ENCODE measurements at regions not wholly inside any gene's neighbourhood (a gene's known extent, or its start where the extent isn't known, plus 50 kb on each side); places are given as distances from the start of the nearest gene placed in this dataset.
"Not testable (repeated sequence)": the region's sequence is repeated elsewhere in the genome, so short reads cannot be mapped to it uniquely, and the experiment has no call there.

DNA sequence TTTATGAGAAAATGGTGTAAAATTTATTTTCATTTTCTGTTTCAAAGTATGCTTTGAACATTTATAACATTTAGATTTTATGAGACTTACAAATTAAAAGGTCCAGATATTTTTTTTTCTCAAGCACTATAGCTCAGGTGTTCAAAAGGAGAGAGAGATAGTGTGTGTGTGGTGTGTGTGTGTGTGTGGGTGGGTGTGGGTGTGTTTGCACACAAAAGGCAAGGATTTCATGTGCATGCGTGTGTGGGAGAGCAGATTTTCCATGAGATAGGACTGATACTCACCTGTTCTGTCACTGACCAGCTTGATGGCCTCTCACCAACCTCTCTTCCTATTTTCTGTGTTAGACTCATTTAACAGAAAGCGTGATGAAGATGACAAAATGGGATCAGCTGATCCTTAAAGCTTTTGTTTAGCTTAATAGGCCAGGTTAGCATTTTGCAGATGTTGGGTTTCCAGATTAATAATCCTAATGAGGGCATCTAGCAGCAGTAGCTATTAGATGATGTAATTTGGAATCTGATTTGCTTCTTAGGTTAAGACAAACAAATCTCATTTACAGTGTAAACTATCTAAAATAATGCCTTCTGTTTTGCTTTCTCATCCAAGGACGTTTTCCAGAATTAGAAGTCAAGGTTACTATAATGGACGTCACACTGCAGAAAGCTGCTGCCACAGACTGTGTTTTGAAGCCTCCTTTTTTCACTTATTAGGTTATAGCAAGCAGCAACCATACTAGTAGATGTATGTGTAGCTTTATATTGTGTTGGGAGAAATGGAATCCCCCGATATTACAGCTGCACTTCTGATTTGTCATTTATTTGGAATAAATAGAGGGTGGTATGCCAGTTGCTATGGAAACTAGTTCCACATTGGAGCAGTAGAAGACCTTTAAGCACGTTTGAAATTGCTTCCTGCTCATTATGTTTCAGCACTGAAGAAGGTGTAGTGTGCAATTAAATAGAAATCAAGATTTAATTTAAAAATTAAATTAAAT is 355.6 kb downstream of the TAF11L14 start:
- DNase-seq: no peak

DNA sequence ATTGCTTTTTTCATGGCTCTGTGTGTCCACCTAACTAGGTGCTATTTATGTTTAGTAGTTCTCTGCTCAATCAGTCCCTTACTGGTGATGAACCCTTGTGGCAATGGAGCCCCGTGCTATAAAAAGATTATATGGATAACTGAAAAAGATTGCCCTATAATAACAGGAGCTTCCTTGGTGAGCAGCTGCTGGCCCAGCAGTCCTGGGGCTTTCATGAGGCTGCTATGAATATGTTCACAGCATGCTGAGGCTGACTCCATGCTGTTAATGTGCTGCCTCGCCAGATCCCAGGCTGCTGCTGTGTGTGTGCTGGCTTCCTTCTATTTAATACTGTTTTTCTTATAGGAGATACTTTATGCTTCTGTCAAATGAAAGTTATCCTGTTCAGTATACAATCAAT is 357.5 kb downstream of the TAF11L14 start:
- DNase-seq: no peak

DNA sequence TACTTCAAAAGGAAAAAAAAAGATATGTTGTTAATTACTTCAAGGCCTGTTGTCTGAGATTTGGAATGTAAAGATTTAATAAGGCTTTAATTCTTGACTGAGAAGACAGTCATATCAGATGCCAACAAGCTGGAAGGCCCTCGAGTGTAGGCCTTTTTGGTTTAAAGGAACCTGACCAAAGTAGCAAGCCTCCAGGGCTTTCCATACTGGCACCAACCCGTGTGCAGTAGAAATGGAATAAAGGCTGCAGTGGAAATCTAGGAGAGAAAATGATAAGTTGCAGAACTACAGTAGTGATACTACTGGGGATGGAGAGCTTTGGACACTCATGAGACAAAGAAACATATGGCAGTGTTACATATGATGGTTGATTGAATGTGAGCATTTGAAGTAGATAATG is 358.0 kb downstream of the TAF11L14 start:
- no peak for DNase-seq

DNA sequence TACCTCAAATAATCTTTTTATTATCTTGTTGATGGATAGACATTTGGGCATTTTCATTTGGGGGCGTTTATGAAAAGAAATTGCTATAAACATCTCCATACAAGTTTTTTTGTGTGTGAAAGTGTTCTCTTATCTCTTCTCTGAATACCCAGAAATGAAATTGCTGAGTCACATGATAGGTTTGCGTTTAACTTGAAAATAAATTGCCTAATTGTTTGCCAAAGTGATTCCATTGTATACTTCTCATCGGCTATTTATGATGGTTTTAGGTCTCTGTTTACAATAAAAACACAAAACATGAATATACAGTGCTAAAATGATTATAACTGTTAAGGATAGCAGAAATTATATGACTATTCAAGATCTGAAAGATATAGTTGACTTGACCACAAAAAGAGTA is 361.7 kb downstream of the TAF11L14 start:
- no peak for DNase-seq

DNA sequence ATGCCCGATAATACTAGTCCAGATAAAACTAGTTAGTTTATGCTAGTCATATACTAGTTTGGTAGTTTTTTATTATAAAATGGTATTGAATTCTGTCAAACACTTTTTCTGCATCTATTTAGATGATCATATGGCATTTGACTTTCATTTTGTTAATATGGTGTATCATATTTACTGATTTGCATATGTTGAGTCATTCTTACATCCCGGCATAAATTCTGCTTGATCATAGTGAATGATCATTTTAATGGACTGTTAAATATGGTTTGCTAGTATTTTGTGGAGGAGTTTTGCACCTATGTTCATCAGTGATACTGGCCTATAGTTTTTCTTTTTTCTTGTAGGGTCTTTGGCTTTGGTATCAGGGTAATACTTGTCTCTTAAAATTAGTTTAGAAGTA is 365.6 kb downstream of the TAF11L14 start:
- no peak for DNase-seq

DNA sequence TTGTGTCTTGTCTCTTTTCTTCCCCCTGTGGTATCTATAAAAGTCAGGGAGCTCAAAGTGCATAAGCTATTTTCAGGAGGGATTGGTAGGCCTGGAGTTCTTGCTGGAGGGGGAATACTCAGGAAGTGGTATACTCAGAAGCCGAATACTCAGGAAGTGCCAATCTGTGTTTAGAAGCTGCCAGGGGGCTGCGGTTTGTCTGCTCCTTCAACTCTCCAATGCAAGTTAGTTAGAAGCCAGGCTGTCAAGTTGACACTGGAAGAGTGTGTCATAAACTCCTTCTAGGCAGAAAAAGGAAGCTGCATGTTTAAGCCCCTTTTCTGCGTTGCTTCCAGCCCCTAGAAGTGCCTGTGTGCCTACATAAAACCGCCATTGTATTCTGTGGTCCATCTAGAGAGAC is 366.5 kb downstream of the TAF11L14 start:
- DNase-seq: no peak

DNA sequence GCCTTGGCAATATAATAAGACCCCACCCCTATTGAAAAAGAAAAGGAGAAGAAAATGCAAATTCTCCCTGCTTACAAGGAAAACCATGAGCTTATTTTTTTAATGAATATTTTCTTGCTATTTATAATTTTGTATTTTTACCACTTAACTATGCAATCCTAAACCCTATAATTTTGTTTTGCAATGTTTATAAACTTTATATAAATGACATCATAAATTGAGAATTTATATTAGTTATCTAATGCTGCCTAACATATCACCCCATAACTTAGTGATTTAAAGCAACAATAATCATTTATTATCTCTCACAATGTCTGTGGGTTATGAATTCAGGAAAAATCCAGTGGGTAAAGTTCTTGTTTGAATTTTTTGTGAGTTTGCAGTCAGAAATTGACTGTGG is 369.1 kb downstream of the TAF11L14 start:
- no peak for DNase-seq

DNA sequence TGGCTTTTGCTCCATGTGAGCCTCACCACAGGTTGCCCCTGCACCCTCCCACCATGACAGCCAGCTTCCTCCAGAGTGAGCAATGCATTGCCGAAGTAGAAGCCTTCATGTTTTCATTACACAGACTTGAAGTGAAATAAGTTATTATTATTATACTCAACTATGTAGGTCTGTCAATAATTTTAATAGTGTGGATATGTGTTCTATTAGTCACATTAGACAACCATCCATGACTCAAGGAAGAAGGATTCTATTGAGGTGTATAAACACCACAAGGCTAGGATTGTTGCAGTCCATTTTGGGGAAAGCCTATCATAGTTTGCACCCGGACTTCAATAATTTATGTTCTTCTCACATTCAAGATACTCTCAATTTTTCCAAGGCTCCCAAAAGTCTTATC is 369.5 kb downstream of the TAF11L14 start:
- DNase-seq: no peak

DNA sequence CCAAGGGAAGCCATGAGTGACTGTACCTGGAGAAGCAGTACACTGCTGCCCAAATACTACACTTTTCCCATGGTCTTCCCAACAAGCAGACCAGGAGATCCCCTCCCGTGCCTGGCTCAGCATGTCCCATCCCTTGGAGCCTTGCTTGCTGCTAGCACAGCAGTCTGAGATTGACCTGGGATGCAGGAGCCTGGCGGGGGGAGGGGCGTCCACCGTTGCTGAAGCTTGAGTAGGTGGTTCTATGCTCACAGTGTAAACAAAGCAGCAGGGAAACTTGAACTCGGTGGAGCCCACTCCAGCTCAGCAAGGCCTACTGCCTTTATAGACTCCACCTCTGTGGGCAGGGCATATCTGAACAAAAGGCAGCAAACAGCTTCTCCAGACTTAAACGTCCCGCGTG is 372.0 kb downstream of the TAF11L14 start:
- DNase-seq: not testable (repeated sequence)

DNA sequence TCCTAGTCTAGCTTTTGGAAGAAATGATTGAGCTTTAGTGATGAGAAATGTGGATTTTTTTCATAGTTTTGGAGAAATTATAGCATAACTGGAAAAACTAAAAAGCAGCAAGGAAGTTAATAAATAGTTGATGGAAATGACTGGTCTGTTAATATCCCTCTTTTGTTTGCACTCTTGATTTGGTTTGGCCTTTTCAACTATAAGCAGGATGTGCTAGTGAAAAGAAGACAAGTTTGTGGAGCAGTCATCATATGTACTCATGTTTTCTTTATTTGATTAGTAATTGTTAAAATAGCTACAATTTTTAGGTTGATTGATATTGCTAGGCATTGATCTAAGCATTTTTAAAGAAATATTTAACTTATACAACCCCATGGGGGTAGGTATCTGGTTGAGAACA is 374.7 kb downstream of the TAF11L14 start:
- DNase-seq: no peak

DNA sequence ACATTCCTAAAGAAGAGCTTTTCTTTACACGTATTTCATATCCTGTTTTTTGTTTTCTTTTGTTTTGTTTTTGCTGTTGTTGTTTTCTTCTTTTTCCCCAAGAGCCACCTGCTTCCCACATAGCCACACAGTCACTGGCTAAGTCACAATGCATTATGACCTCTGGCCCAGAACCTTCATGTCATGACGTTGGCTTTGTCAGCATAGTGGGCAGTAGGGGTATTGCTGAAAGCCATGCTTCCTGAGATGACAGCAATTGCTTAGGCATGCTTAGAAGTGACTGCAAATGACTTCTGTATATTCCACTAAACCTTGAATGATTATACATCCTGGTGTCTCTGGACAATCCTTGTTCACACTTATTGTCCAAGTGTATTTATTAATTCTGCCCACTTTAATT is 375.8 kb downstream of the TAF11L14 start:
- DNase-seq: no peak

DNA sequence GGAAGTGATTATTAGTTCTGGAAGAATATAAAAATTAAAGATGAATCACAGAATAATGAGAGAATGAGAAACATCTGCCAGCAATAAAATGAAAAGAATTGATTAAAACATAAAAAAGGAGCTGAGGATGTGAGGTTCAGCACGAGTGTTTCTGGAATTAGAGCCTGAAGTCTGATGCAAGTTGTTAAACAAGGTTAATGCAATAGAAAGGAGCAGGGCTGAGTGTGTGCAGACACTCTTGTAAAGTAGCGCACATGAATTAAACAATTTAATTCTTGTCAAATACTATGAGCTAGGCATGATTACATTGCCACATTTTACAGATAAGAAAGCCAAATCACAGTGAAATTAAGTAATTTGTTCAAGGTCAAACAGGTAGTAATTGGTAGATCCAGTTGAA is 384.2 kb downstream of the TAF11L14 start:
- no peak for DNase-seq

DNA sequence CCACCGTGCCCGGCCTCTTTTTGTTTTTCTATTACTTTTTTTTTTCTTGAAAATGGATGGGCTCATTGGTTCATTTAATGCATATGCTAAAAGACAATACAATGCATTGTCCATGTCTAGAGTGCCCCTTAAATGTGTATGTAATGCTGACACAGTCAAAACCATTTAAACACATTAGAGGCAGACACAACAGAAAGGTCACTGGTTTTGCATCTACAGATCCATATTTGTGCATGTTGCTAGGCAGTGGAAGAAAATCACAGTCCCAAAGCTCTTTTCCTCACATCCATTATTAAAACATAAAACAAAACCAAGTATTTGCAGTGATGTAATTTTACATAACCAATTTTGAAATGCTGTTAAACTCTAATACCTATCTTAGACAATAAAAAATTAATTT is 389.0 kb downstream of the TAF11L14 start:
- DNase-seq: no peak

DNA sequence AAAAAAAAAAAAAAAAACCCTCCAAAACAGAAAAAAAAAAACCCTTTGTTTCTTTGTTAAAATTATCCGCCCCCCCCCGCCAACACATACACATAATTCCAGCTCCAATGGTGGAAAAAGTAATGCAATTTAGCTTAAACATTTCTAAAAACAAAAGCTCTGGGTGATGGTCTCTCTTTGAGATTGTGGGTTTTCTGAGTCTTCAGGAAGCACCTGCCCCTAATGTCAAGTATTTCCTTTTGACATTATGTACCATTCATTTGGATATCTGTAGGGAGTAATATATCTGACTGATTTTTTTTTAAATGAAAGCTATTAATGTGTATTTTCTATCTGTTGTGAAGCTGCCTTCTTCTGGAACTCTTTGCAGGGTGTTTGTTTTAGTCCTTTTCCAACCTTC is 389.7 kb downstream of the TAF11L14 start:
- no peak for DNase-seq

DNA sequence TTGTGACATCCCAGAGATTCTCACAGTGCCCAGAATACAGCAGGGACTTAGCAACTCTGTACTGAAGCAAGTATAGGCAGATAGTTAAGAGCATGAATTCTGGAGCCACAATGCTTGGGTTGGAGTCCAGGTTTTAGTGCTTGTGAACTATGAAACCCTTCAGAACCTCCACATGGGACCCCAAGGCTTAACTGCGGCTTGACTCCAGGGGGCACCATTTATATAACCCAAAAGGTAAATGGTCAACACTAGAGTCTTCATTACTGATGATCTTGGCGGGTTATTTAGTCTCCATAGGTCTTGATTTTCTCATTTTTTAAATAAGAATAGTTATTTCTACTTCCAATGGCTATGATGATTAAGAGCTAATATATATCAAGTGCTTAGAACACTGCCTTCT is 390.3 kb downstream of the TAF11L14 start:
- DNase-seq: no peak

DNA sequence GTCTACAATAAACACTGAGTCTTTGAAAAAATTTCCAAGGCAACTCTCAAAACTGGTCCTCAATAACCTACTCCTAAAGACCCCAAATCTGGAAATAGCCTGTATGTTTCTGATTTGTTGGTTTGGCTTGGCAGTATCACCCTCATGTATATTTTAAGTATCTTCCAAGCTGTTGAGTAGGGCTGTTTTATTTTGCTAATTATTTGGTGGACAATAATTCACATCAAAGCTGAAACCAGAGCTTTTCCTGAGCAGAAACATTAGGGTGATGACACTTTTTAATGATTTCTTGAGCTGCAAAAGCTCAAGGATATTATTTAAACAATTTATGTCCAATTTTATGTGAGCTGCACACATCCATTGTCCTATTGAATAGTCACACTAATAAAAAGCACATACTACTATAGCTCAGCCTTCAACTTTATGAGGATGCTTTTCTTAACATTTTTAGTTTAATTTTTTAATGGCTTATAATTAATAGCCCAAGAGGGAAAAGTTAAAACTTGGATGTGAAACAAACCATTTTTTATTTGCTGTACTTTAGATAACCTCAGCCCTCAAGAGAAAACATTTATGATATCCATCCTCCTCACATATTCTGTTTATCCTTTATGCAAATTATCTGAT is 393.1 kb downstream of the TAF11L14 start:
- DNase-seq: no peak

DNA sequence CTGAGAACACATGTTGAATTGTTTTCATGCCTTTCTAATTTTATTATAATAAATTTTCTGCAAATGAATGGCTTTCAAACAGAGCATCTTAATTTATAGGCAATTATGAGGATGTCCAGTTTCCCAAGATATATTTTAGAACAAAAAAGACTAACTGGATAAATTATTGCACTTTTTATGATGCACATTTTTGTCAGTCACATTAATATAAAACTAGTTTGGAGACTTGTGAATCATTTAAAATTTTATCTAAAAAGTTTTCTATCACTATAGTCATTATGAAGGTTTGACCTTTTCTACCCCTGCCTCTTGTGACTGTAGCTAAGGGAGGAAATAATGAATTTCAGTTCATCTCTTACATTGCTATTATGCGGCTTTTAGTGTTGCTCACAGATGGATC is 393.8 kb downstream of the TAF11L14 start:
- DNase-seq: no peak

DNA sequence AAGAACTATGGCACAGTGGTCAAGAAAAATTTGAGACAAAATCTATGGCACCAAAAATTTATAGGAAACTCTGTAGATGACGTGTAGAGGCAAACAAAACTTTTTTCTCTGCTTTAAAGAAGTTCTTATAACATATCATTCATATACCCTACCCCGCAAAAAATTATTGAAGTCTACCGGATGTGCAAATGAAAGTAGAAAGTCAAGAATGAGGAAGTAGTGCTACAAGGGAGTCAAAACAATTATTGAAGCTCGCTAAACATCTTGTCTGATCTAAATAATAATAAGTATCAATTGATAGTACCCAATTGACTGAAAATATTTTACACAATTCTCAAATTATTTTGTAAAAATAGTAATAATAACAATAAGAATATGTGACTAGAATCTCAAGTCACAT is 398.5 kb downstream of the TAF11L14 start:
- no peak for DNase-seq

DNA sequence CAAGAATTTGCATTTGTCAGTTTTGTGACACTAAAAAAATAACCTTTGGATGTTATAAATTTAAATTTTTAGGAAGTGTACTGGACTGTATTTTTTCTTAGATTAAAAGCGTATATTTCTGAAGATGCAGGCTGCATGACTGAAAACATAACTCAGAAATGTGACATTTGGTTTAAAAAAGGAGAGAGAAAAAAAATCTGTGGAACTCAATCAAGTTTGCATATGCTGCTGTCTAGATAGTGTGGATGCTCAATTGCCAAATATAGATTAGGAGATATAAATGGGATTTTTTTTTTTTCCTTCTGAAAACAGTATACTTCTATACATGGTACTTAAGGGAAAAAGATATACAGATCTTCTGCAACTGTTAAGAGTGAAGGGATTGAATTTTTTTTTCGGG is 402.3 kb downstream of the TAF11L14 start:
- no peak for DNase-seq

DNA sequence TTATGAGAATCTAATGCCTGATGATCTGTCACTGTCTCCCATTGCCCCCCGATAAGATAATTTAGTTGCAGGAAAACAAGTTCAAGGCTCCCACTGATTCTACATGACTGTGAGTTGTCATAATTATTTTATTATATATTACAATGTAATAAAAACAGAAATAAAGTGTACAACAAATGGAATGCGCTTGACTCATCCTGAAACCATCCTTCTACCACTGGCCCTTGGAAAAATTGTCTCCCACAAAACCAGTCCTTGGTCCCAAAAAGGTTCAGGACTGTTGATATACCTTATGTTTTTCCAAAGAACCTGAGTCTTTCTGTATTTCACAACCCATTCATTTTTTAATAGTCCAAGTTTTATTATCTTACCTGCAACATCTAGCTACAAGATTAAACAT is 403.5 kb downstream of the TAF11L14 start:
- DNase-seq: no peak

DNA sequence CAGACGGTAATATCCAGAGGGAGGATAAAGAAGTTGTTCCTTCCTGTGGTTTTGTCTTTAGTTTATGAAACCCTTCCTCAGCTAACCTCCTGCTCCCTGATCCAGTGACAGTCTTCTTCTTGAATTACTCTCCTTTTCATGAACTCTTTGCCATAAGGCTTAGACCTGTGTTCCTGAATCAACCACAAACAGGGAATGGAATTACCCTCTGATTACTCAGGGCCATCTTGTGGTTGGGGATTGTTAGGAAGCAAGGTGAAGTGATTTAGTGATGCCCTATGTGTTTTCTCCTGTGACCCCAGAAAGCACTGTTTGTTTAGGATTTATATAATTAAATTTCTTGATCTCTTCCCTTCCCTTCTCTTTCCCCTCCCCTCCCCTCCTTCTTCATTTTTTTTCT is 409.1 kb downstream of the TAF11L14 start:
- DNase-seq: no peak

DNA sequence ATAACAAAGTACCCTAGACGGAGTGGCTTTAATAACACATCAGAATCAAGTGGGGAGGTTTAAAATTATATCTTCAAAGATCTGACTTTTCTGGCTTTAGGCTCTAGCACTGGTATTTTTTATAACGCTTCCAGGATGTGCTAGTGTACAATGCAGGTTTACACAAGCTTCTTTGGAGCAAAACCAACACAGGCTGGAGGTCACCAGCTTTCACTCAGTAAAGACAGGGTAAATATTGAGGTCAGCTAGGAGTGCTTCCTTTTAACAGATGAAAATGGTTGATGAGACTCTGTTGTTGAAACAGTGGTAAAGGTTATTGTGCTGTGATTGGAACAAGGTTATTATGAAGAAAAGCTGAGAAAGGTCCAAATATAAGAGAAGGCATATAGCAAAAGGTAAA is 414.2 kb downstream of the TAF11L14 start:
- no peak for DNase-seq

DNA sequence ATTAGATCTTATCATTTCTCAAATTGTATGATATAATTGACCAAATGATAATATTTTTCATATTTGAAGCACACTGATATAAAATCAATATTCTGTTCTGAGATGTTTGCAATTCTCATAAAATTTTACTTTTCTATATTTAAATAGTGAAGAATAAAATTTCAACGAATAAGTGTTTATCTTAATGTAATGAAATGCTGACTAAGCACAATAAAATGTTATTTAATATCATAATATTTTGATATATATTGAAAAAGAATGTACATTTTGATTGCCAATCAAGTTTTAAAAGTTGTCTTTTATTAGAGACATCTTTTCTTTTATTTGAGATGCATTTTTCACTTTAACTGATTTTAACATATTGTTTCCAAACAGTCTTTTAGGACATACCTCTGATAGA is 416.1 kb downstream of the TAF11L14 start:
- no peak for DNase-seq

DNA sequence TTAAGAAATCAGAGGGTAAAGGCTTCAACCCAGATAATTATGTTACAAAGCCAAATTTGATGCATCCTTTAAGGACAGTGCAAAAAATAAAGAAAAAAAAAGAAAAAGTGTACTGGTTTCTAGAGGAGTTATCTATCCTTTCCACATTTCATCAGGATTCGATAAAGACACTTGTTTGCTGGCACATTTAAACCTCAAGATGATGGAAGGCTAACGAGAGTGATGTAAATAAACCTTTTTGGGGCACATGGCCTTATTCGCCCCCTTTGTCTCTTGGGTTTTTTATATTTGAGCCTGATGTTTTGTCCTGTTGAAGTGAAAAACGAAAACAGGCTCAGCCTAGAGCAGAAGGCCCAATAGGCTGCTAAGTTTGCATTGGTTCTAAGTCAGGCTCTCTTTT is 416.5 kb downstream of the TAF11L14 start:
- no peak for DNase-seq

DNA sequence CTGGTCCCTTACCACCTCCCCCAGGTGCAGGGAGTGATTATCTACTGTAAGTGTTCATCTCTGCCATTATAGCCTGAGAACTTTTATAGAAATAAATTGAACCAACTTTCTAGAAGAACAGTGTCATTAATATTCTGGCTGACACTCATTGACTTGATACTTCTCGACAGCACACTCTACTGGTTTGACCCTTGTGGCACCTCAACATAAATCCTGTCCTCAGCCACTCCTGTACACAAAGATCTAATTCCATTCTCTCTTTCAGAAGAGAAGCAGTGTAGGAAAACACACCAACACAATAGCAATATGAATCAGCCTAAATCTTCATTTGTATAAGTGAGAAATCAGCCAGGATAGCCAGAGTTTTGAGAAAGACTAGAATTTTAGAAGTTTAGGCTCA is 417.7 kb downstream of the TAF11L14 start:
- DNase-seq: no peak

Measured in activated CD4-positive, CD25-positive, alpha-beta regulatory T cell (primary cell).